ENCODE measurements at regions not wholly inside any gene's neighbourhood (a gene's known extent, or its start where the extent isn't known, plus 50 kb on each side); places are given as distances from the start of the nearest gene placed in this dataset.

- TF ChIP-seq E2F5 (CRISPR knock-in tag; IDR thresholded peaks at IDR 0.05) (no peak), SIX5 (IDR thresholded peaks at IDR 0.05; ENCODE audit: borderline replicate concordance in 1 of 2, insufficient read depth in 1 of 2, low read depth in 1 of 2, low read length in 2 of 2) (no peak), NFE2L1 (tag; IDR thresholded peaks at IDR 0.05; ENCODE audit: borderline replicate concordance, low read depth) (no peak), USF1 (CRISPR knock-in tag; IDR thresholded peaks at IDR 0.05) (peak; percentile 50), TFE3 (CRISPR knock-in tag; IDR thresholded peaks at IDR 0.05) (peak; percentile 47)
- TF ChIP-seq, protein P1, sequence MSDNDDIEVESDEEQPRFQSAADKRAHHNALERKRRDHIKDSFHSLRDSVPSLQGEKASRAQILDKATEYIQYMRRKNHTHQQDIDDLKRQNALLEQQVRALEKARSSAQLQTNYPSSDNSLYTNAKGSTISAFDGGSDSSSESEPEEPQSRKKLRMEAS (CRISPR knock-in tag; IDR thresholded peaks at IDR 0.05): 0 out of 2 replicates have a peak, but pooled peaks have one; percentile 34
- intact Hi-C loops (cut with micrococcal nuclease): no loop called here
- BruUV-seq (replicated peaks): no TSS peak
- ATAC-seq: no peak
- POLR2A ChIA-PET: no interaction called here
- no peaks in the 10 kb centered on the region for H3K79me2 ChIP-seq (ENCODE audit: control insufficient read depth, insufficient read depth, low read length)
- no peak for FAIRE-seq
- 0% methylated on average over 9 of the region's 9 CpGs for WGBS (ENCODE audit: insufficient coverage, low coverage, missing lambda C conversion rate)
- DNase-seq (ENCODE audit: extremely low read depth in 1 of 4, low spot score in 3 of 4): no peak
- in situ Hi-C loops (cut with MboI): no loop called here
- H3K4me2 ChIP-seq (ENCODE audit: insufficient read depth, low read length): no peak overlapping the region
- H4K20me1 ChIP-seq (replicated peaks; ENCODE audit: control insufficient read depth, insufficient read depth, low read length): no peaks in the 10 kb centered on the region
- CTCF ChIA-PET (ENCODE audit: low intra/inter-chr PET ratio): no interaction called here
- no peak overlapping the region for H2AFZ ChIP-seq (ENCODE audit: low read depth, low read length)
- H3K9me1 ChIP-seq (ENCODE audit: control insufficient read depth, insufficient read depth, low read length): no peaks in the 10 kb centered on the region
- no peak overlapping the region for H3K27ac ChIP-seq (ENCODE audit: extremely low read depth, low read depth, low read length)
- 0 out of 2 replicates have a peak, but pooled peaks cover 2% of the 10 kb centered on the region for H3K9me3 ChIP-seq (replicated peaks; ENCODE audit: control insufficient read depth, insufficient read depth, low read depth, low read length)
- no peak overlapping the region for H3K9ac ChIP-seq (ENCODE audit: insufficient read depth in 1 of 2, low read depth in 2 of 2, low read length in 2 of 2)
- no peaks in the 10 kb centered on the region for H3K27me3 ChIP-seq (ENCODE audit: control insufficient read depth in 2 of 2, insufficient read depth in 2 of 2, low read length in 2 of 2)
- H3K36me3 ChIP-seq (ENCODE audit: control insufficient read depth, insufficient read depth, low read length): no peaks in the 10 kb centered on the region
- H3K4me1 ChIP-seq (replicated peaks in 1 of 2; ENCODE audit: control insufficient read depth in 2 of 2, insufficient read depth in 2 of 2, low read length in 2 of 2): no peaks in the 10 kb centered on the region
- H3K4me3 ChIP-seq: no peak overlapping the region
Measured at GRCh38 chr2:2859732-2860131, 517.9 kb downstream of the EIPR1 start.

Measured in K562 (cell line).